ENCODE measurements at regions not wholly inside any gene's neighbourhood (a gene's known extent, or its start where the extent isn't known, plus 50 kb on each side); places are given as distances from the start of the nearest gene placed in this dataset.
"Not testable (repeated sequence)": the region's sequence is repeated elsewhere in the genome, so short reads cannot be mapped to it uniquely, and the experiment has no call there.

DNA sequence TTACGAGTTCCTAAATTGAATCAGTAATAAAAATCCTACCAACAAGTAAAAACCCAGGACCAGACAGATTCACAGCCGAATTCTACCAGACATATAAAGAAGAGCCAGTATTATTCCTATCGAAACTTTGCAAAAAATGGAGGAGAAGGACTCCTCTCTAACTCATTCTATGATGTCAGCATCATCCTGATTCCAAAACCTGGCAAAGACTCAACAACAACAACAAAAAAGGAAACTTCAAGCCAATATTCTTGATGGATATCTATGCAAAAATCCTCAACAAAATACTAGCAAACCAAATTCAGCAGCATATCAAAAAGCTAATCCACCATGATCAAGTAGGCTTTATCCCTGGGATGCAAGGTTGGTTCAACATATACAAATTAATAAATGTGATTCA lies 84.6 kb upstream of the ADRB2 start:
- not testable (repeated sequence) for DNase-seq (ENCODE audit: low spot score)

GRCh38 chr5:148744380-148744779 lies 82.0 kb upstream of the ADRB2 start:
- DNase-seq (ENCODE audit: low spot score), result not testable (repeated sequence)

- no peak for DNase-seq (ENCODE audit: low spot score)
Measured at GRCh38 chr5:148746826-148747535, 79.4 kb upstream of the ADRB2 start.

DNA sequence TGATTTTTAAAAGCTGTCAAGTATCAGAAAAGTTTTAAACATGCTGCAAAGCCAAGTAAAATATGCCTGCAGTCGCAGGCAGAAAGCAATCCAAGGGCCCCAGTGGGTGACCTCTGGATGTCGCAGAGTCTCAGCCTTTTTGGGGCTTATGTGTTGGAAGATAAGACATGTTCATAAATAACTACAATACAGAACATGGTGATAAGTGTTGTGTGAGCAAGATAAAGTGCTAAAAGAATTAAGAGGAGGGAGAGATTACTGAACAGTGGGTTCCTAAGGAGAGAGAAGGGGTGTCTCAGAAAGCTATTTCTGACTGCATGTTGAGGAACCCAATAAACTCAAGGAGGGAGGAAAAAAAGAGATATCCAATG lies 78.9 kb upstream of the ADRB2 start:
- no peak for DNase-seq (ENCODE audit: low spot score)

GRCh38 chr5:148748702-148749392 lies 77.6 kb upstream of the ADRB2 start:
- DNase-seq (ENCODE audit: low spot score), result no peak

GRCh38 chr5:148750614-148751013 lies 75.8 kb upstream of the ADRB2 start:
- DNase-seq (ENCODE audit: low spot score), result no peak

DNA sequence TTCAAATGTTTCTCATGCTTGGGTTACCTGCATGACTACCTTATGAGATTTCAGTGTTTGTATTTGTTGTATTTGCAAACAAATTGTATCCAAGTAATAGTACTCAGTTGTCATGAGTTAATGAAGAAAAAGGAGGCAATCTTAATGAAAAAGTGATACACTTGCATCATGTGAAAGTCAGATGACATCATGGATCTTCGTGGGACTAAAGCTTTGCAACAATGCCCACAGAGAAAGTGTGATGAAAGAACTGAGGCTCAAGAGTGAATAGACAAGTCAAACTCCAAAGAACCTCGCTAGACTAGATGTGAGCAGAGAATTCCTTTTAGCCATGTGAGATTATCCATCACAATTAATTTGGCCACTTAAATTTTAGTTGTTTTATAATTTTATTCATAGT lies 75.4 kb upstream of the ADRB2 start:
- DNase-seq (ENCODE audit: low spot score), result no peak

GRCh38 chr5:148752375-148752774 lies 74.0 kb upstream of the ADRB2 start:
- not testable (repeated sequence) for DNase-seq (ENCODE audit: low spot score)

- DNase-seq (ENCODE audit: low spot score), result no peak
Measured at GRCh38 chr5:148759101-148759500, 67.3 kb upstream of the ADRB2 start.

GRCh38 chr5:148760945-148761638 lies 65.3 kb upstream of the ADRB2 start:
- DNase-seq (ENCODE audit: low spot score), result no peak

DNA sequence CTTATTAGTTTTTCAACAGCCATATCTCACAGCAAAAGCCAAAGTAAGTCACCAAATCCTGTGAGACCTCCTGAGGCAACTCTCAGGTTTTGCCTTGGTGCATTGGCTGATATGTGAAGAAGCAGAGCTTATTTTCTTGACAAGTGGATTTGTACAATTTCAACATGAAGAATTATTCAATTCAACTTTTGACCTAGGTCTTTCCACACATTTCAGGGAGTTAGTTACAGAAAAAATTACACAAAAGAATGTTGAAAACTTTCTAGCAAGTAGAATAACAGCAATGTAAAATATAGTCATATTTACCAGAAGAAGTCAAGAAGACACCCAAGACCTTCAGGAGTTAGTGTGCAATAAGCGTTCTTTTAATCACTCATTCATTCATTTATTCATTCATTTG lies 62.4 kb upstream of the ADRB2 start:
- no peak for DNase-seq (ENCODE audit: low spot score)

DNA sequence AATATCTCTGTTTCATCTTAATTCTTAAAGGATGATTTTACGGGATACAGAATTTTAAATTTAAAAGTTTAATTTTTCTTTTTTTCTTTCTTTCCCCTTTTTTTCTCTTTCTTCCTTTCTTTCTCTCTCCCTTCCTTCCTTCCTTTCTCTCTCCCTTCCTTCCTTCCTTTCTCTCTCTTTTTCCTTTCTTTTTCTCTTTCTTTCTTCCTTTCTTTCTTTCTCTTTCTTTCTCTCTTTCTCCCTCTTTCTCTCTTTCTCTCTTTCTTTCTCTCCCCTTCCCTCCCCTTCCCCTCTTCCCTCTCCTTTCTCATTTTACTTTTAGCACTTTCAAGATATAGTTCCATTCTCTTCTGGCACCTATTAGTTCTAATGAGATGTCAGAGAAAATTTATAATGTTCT lies 61.4 kb upstream of the ADRB2 start:
- DNase-seq (ENCODE audit: low spot score), result no peak

GRCh38 chr5:148768806-148769415 lies 57.5 kb upstream of the ADRB2 start:
- no peak for DNase-seq (ENCODE audit: low spot score)

DNA sequence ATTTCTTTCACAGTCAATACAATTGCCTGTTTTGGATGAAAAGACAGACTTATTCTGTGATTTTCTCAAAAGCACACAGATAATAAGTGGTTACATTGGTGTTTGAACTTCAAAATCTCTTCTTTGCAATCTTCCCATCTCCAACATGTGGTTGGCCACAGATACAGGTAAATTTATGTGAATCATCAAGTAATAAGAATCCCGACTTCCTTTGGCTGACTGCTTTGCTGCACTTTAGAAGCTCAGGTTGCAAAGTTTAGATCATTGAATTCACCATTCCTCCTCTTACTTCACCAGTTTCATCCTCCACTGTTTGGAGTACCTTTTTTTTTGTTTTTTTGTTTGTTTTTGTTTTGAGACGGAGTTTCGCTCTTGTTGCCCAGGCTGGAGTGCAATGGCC lies 56.5 kb upstream of the ADRB2 start:
- DNase-seq (ENCODE audit: low spot score), result no peak

- no peak for DNase-seq (ENCODE audit: low spot score)
Measured at GRCh38 chr5:148774313-148774712, 52.1 kb upstream of the ADRB2 start.

DNA sequence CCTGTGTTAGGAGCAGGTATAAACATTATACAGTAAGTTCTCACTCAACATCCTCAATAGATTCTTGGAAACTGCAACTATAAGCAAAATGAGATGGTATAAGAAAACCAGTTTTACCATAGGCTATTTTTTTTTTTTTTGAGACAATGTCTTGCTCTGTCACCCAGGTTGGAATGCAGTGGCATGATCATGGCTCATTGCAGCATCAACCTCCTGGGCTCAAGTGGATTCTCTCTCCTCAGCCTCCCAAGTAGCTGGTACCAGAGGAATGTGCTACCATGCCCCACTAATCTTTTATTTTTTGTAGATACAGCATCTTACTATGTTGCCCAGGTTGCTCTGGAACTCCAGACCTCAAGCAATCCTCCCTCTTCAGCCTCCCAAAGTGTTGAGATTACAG lies 50.1 kb upstream of the ADRB2 start:
- no peak for DNase-seq (ENCODE audit: low spot score)

Data from CD4-positive, alpha-beta T cell treated with Interleukin-6 at 100 ng/mL for 8 hours (primary cell).